Stimulated activated CD4-positive, alpha-beta T cell treated with anti-CD3 and anti-CD28 coated beads, Interleukin-1b, Interleukin-23, amount 100 ng/mL, for 48 hours (primary cell): ENCODE measurements at regions not wholly inside any gene's neighbourhood (a gene's known extent, or its start where the extent isn't known, plus 50 kb on each side); places are given as distances from the start of the nearest gene placed in this dataset.

ENCODE experiments used
- DNase-seq: peaks from one replicate; pipeline ENCODE4 v3.0.0-alpha.2; 2020

DNA sequence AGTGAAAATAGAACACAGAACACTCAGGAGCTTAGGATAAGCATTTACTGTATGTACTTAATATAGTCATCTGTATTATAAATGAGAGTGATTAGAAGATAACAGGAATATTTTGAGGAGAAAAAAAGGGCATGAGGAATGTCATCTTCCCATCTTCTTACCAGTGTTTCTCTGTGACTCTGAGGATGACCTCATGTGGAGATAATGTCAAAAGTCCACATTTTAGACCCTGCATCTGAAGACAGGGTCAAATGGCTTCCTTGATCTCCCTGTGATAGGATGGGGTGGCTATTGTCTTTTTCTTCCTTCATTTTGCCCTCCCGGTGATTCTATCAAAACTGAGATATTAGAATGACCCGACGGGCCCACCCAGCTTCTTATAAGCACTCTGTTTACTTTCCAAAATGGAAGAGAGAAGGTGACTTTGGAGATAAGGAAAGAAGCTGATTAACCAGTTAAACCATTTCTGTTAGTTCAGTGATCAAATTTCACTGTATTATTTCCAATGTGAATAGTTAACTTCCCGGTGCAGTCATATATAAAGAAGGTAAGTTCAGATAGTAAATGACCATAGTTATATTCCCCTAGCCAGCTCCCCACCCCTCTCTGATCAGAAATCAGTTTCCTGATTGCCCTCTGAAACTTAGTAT lies 115.7 kb upstream of the SALL4 start:
- DNase-seq, result no peak

GRCh38 chr20:51916244-51916643 lies 113.9 kb upstream of the SALL4 start:
- no peak for DNase-seq

DNA sequence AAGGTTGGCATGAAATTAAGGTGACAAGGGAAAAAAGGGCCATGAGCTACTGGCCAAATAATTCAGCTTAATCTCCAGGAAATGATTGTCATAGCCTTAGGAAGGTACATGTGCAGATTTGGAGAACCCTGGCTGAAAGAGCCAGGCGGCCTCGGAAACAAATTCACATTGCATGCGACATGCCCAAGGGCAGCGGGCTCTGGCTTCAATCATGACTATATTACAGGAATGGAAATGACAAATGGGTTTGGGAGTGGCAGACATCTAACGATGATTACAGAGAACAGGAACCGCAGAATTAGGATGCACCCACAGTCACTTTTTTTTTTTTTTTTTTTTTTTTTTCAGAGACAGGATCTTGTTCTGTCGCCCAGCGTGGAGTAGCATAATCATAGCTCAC lies 112.4 kb upstream of the SALL4 start:
- no peak for DNase-seq

GRCh38 chr20:51910321-51911050 lies 108.2 kb upstream of the SALL4 start:
- no peak for DNase-seq

DNA sequence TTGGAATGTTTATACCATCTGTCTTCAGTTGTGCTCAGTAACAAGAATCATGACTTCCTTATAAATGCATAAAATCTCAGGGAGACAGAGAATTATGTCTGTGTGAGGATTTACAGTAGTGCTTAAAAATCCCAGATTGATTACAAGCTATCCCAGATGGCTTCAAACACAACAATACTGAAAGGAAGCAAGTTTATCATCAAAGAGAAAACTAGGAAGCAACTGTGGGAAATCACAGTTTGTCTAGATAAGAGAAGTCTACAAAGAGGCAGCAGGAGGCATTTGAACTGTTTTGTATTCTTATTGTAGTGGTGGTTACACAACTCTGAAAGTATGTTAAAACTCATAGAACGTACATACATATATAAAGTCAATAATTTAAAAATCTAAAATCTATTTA lies 104.4 kb upstream of the SALL4 start:
- DNase-seq, result no peak

DNA sequence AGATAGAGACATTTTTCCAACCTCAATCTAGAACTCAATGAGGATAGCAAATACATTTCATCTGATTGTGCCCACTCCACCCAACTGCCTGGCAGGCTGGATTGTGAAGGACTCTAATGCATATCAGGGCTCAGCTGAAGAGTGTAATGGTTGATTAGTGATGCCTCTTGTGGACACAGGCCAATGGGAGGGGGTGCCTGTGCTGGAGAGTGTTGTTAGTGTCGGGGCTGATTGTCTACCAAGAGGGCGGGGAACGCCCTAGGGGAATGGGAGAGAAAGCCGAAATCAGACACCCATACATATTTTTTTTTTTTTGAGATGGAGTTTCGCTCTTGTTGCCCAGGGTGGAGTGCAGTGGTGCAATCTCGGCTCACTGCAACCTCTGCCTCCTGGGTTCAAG lies 103.7 kb upstream of the SALL4 start:
- no peak for DNase-seq

DNA sequence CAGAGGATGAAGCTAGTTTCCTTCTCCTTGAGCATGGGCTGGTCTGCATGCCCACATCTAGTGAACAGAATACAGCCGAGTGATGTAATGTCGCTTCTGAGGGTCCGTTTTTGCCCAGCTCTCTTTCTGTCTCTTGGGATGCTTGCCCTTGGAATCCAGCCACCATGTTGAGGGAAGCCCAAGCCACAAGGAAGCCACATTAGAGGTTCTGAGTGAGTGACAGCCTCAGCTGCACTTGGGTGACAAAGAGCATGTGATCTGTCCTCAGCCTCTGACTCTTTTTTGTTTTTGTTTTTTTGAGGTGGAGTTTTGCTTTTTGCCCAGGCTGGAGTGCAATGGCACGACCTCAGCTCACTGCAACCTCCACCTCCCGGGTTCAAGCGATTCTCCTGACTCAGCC lies 100.6 kb upstream of the SALL4 start:
- no peak for DNase-seq

DNA sequence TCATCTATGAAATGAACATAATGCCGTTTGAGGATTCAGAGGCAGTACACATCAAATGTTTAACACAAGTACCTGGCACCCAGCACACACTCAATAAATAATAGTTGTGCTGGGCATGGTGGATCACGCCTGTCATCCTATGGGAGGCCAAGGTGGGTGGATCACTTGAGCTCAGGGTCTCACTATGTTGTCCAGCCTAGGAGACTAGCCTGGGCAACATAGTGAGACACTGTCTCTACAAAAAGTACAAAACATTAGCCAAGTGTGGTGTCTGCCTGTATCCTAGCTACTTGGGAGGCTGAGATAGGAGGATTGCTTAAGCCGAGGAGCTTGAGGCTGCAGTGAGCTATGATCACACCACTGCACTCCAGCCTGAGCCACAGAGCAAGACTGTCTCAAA lies 98.1 kb upstream of the SALL4 start:
- no peak for DNase-seq

- no peak for DNase-seq
These were observed 97.4 kb upstream of the SALL4 start for GRCh38 chr20:51899674-51900073.

- no peak for DNase-seq
These were observed 96.5 kb upstream of the SALL4 start for GRCh38 chr20:51898788-51899187.

DNA sequence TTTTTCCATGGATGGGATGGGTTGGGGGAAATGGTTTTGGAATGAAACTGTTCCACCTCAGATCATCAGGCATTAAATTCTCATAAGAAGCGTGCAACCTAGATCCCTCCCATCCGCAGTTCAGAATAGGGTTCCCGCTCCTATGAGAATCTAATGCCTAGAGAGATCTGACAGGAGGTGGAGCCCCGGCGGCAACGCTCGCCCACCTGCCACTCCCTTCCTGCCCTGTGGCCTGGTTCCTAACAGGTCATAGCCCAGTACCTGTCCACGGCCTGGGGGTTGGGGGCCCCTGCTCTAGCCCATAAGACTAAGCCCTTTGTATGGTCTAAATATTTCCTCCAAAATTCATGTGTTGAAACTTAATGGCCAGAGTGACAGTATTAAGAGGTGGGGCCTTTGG lies 92.3 kb upstream of the SALL4 start:
- no peak for DNase-seq

DNA sequence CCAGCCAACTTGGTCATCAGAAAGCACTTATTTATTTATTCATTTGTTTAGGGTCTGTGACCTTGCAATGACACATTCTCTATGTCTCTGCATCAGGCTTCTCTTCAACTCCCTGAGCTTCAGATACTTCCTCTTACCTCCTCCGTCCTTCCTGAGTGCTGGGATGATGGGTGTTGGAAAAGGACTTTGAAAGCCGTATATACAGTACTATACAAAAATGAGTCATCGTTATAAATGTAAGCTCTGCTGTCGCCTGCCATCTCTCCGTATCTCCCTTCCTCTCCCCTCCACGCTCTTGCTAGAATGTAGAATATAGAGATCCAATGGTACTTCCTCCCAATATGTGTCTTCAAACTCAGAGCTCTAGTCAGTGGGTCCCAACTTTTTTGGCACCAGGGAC lies 91.9 kb upstream of the SALL4 start:
- DNase-seq, result no peak

DNA sequence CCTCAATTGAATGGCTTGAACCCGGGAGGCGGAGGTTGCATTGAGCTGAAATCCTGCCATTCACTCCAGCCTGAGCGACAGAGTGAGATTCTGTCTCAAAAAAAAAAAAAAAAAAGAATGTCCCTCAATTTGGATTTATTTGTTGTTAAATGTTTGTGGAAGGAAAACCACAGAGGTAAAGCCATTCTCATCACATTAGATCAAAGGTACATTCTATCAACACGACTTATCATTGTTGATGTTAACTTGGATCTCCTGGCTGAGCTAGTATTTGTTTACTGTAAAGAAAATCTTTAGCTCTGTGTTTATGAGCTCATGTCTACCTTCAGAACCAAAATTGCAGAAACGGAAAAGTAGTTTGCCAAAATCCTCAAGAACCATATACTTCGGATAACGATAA lies 91.4 kb upstream of the SALL4 start:
- DNase-seq, result no peak

GRCh38 chr20:51890003-51890402 lies 87.7 kb upstream of the SALL4 start:
- DNase-seq, result no peak

DNA sequence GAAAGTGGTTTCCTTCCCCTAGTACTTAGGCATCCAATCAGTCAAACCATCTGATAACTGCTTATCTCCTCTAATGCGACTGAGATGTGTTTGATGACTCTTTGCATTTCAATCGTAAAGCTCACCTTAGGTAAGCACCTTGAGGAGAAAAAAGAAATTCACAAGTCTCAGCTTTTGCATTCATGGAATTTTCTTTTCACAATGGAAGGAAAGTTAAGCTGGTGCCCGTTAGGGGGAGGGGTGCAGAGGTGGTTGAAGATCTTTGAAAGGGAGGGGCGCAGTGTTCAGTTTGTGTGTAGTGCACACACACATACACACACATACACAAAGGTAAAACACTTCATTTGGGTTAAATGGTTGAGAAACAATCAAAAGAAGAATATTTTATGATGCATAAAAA lies 87.1 kb upstream of the SALL4 start:
- DNase-seq, result no peak

- no peak for DNase-seq
These were observed 86.0 kb upstream of the SALL4 start for GRCh38 chr20:51888291-51888690.

GRCh38 chr20:51886891-51887608 lies 84.7 kb upstream of the SALL4 start:
- no peak for DNase-seq

DNA sequence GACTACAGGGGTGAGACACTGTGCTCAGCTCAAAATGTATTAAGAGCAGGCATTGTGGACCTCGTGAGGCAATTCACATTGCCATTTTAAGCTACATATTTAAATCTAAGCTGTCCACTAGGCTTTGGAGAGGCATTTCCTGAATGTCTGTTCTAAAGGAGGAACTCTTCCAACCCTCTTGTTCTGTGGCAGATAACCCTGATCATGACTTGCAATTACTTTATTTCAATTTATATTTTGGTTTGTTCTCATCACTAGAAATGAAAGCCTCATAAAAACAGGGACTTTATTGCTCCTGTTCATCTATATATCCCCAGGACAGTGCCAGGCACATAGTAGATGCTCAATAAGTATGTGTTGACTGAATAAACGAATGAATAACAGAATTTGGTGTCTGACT lies 84.0 kb upstream of the SALL4 start:
- DNase-seq, result no peak

DNA sequence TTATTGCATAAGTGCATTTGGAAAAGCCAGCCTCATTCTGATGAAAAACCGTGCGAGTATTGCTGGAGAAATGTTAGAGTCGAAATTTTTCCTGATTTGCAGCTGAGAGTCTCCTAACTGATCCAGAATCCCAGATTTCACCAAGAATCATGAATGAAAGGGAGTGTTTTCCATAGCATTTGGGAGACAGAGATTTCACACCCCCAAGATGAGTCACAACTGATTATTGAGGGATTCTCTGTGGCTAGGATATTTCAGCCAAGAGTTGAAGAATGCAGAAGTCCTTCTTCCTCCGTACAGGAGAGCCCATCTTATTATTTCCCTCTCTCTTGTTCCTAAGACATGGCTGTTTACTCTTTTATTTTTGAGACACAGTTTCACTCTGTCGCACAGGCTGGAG lies 82.2 kb upstream of the SALL4 start:
- no peak for DNase-seq

GRCh38 chr20:51880188-51880587 lies 77.9 kb upstream of the SALL4 start:
- DNase-seq, result no peak

GRCh38 chr20:51876313-51876940 lies 74.1 kb upstream of the SALL4 start:
- no peak for DNase-seq

- no peak for DNase-seq
These were observed 71.3 kb upstream of the SALL4 start for GRCh38 chr20:51873652-51874051.

DNA sequence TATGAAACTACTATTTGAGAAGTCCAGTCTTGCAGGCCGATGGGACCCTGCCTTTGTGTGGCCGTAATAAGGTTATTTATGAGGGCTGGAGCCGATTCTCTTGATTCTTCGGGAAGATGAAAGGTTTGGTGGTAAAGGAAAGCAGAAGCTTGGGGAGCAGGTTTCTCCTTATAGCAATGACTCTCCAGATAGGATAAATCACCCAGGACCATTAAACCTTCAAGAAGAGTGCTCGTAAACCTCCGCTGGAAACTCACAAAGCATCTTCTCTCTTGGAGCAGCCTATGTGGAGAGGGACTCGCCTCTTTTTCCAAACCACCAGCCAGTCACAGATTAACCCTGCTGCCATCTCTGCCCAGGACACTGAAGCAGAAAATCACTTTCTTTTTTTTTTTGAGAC lies 69.6 kb upstream of the SALL4 start:
- DNase-seq, result no peak

- DNase-seq, result no peak
These were observed 66.7 kb upstream of the SALL4 start for GRCh38 chr20:51869002-51869401.
